AG04449 (cell line): ENCODE measurements at regions not wholly inside any gene's neighbourhood (a gene's known extent, or its start where the extent isn't known, plus 50 kb on each side); places are given as distances from the start of the nearest gene placed in this dataset.

Experiments
- CTCF ChIA-PET: fragments of 350-600 bp; formaldehyde crosslinking; extraction: SDS; loops from one replicate; lab custom pipeline; 2021; ENCODE audit warnings: antibody characterized with exemption; lab: Yijun Ruan, JAX
- POLR2A ChIA-PET: fragments of 400-600, 350-600 bp; formaldehyde crosslinking; extraction: SDS; loops from one replicate; lab custom pipeline; 2020; ENCODE audit warnings: antibody characterized with exemption, inconsistent platforms; lab: Yijun Ruan, JAX
- DNase-seq: peaks from one replicate; pipeline ENCODE4 v3.0.0-alpha.2; 2010; ENCODE audit warnings: low read depth, low spot score
- H3K4me3 ChIP-seq: 2 replicates; pipeline ENCODE4 v1.5.1; 2011; ENCODE audit warnings: low read depth, mild to moderate bottlenecking, control low read depth, low read length
- TF ChIP-seq, protein P1 (sequence below): IDR thresholded peaks from one replicate; pipeline ENCODE4 v1.5.1; 2011; ENCODE audit warnings: mild to moderate bottlenecking, moderate library complexity, low read length, control low read depth, inconsistent platforms; ENCODE audit not compliant: insufficient read depth; ENCODE audit errors: missing control alignments

GRCh38 chr6:1024161-1024560 lies 287.7 kb upstream of the FOXQ1 start:
- H3K4me3 ChIP-seq: no peak overlapping the region
- ChIA-PET CTCF (no interaction called here), POLR2A (no interaction called here)
- TF ChIP-seq, protein P1, sequence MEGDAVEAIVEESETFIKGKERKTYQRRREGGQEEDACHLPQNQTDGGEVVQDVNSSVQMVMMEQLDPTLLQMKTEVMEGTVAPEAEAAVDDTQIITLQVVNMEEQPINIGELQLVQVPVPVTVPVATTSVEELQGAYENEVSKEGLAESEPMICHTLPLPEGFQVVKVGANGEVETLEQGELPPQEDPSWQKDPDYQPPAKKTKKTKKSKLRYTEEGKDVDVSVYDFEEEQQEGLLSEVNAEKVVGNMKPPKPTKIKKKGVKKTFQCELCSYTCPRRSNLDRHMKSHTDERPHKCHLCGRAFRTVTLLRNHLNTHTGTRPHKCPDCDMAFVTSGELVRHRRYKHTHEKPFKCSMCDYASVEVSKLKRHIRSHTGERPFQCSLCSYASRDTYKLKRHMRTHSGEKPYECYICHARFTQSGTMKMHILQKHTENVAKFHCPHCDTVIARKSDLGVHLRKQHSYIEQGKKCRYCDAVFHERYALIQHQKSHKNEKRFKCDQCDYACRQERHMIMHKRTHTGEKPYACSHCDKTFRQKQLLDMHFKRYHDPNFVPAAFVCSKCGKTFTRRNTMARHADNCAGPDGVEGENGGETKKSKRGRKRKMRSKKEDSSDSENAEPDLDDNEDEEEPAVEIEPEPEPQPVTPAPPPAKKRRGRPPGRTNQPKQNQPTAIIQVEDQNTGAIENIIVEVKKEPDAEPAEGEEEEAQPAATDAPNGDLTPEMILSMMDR: no peak
- no peak for DNase-seq

- ChIA-PET POLR2A (no interaction called here), CTCF (no interaction called here)
- TF ChIP-seq, protein P1: no peak
- H3K4me3 ChIP-seq: no peak overlapping the region
- no peak for DNase-seq
Observed at GRCh38 chr6:1023229-1023628, 288.7 kb upstream of the FOXQ1 start.

DNA sequence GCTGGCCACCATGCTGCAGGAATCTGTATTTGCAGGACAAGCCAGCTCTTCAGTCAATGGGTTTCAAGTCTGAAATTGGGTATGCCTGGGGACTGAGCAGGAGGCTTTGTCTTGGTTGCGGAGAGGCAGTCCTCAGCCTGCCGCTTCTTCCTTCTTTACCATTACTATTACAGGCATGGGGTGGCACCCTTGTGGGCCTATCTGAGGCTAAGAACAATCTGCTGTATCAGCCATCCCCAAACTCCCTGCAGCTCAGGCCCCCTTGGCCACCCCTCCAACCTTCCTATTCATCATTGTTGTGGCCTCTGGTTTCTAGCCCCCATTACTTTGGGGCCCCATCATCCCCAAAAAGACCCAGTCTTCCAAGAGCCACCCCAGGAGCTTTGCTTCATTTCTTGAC lies 289.2 kb upstream of the FOXQ1 start:
- no peak for DNase-seq
- H3K4me3 ChIP-seq: no peak overlapping the region
- CTCF ChIA-PET: no interaction called here
- TF ChIP-seq, protein P1: no peak
- POLR2A ChIA-PET: no interaction called here

DNA sequence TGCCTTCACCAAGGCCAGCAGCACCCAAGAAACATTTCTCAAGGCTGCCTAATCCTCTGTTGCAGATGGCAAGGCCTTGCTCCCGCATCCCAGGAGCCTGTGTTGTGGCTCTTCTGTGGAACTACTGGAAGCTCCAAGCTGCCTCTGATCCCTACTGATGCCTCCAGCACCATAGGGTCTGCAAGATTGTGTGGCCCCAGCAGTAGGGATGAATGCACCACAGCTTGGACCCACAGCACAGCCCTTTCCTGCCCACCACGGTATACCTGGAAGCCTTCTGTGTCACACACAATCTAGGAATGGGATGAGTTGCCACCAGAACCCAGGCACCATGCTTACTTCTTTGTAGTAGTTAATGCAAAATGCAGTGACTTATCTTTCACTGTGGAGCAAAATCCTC lies 291.1 kb upstream of the FOXQ1 start:
- TF ChIP-seq, protein P1: no peak
- H3K4me3 ChIP-seq: no peak overlapping the region
- no peak for DNase-seq
- CTCF ChIA-PET: no interaction called here
- POLR2A ChIA-PET: no interaction called here

- ChIA-PET POLR2A (no interaction called here), CTCF (no interaction called here)
- DNase-seq: no peak
- H3K4me3 ChIP-seq: no peak overlapping the region
- TF ChIP-seq, protein P1: no peak
Observed at GRCh38 chr6:1020133-1020532, 291.8 kb upstream of the FOXQ1 start.

- ChIA-PET CTCF (no interaction called here), POLR2A (no interaction called here)
- TF ChIP-seq, protein P1: no peak
- no peak overlapping the region for H3K4me3 ChIP-seq
- DNase-seq: no peak
Observed at GRCh38 chr6:1018041-1018440, 293.9 kb upstream of the FOXQ1 start.
